ENCODE measurements at regions not wholly inside any gene's neighbourhood (a gene's known extent, or its start where the extent isn't known, plus 50 kb on each side); places are given as distances from the start of the nearest gene placed in this dataset.

DNA sequence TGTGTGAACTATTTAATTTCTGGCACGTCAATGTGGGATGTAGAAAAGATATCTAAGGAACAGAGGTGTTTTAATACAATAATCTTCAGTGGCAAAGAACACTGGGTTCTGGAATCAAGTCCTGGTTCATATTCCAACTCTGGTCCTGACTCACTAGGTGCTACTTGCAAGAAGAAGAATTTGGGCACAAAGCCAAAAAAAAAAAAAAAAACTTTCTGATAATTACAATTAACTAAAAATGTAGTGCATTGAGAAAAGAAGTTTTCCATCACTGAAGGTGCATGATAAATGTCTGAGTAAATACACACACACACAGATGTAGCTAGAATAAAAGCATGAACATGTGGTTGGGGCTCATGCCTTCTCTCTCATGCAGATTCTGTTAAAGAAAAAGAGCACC is 424.4 kb upstream of the REG3G start:
- H3K4me3 ChIP-seq (ENCODE audit: low read depth, low read length): no peak overlapping the region
- no peak for TF ChIP-seq CTCF (conservative IDR thresholded peaks at IDR 0.05; ENCODE audit: low read depth, low read length)
- DNase-seq (ENCODE audit: low read depth): no peak

- DNase-seq (ENCODE audit: low read depth): no peak
- no peak overlapping the region for H3K4me3 ChIP-seq (ENCODE audit: low read depth, low read length)
- no peak for TF ChIP-seq CTCF (conservative IDR thresholded peaks at IDR 0.05; ENCODE audit: low read depth, low read length)
Observed at GRCh38 chr2:78602862-78603261, 422.6 kb upstream of the REG3G start.

DNA sequence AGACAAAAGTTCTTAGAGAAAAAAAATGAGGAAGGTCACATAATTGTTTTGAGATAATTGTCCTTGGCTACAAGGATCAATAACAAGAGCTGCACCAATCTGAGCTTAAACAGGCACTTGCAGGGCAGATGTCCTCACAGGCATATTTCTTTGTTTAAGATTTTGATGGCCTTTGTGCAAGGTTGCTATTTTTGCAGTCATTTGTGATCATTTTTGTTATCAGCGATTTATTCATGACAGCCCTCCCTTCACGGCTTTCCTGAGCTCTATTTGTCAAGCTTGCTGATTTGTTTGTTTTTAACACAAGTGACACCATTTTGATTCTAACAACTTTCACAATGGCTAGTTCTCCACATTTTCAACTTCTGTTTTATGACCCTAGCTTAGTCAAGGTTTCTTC is 418.6 kb upstream of the REG3G start:
- no peak for DNase-seq (ENCODE audit: low read depth)
- no peak overlapping the region for H3K4me3 ChIP-seq (ENCODE audit: low read depth, low read length)
- no peak for TF ChIP-seq CTCF (conservative IDR thresholded peaks at IDR 0.05; ENCODE audit: low read depth, low read length)

- TF ChIP-seq CTCF (conservative IDR thresholded peaks at IDR 0.05; ENCODE audit: low read depth, low read length): no peak
- no peak for DNase-seq (ENCODE audit: low read depth)
- H3K4me3 ChIP-seq (ENCODE audit: low read depth, low read length): no peak overlapping the region
Observed at GRCh38 chr2:78614726-78615125, 410.8 kb upstream of the REG3G start.

GRCh38 chr2:78615956-78616355 is 409.5 kb upstream of the REG3G start:
- TF ChIP-seq CTCF (conservative IDR thresholded peaks at IDR 0.05; ENCODE audit: low read depth, low read length): no peak
- DNase-seq (ENCODE audit: low read depth): no peak

GRCh38 chr2:78634425-78634824 is 391.1 kb upstream of the REG3G start:
- no peak for TF ChIP-seq CTCF (conservative IDR thresholded peaks at IDR 0.05; ENCODE audit: low read depth, low read length)
- no peak overlapping the region for H3K4me3 ChIP-seq (ENCODE audit: low read depth, low read length)
- DNase-seq (ENCODE audit: low read depth): no peak

More at GRCh38 chr2:78615956-78616355, 409.5 kb upstream of the REG3G start:
- no peak overlapping the region for H3K4me3 ChIP-seq (ENCODE audit: low read depth, low read length)

DNA sequence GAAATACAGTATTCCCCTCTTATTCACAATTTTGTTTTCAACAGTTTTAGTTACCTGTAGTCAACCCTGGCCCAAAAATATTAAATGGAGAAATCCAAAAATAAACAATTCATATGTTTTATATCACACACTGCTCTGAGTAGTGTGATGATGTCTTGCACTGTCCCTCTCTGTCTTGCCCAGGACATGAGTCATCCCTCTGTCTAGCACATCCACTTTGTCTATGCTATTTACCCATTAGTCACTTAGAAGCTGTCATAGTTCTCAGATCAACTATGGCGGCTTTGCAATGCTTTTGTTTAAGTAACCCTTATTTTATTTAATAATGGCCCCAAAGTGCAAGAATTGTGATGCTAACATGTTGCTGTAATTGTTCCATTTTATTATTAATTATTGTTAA is 380.6 kb upstream of the REG3G start:
- H3K4me3 ChIP-seq (ENCODE audit: low read depth, low read length): no peak overlapping the region
- TF ChIP-seq CTCF (conservative IDR thresholded peaks at IDR 0.05; ENCODE audit: low read depth, low read length): no peak
- no peak for DNase-seq (ENCODE audit: low read depth)
